ENCODE measurements at regions not wholly inside any gene's neighbourhood (a gene's known extent, or its start where the extent isn't known, plus 50 kb on each side); places are given as distances from the start of the nearest gene placed in this dataset.

GRCh38 chr2:67528320-67528719 lies 131.2 kb downstream of the ETAA1 start:
- no peak overlapping the region for H3K27ac Mint-ChIP-seq
- H3K4me3 Mint-ChIP-seq = no peak overlapping the region
- no peaks in the 10 kb centered on the region for H3K9me3 Mint-ChIP-seq
- intact Hi-C loops (cut with micrococcal nuclease) = no loop called here
- H3K36me3 Mint-ChIP-seq (ENCODE audit: low read depth) = no peaks in the 10 kb centered on the region
- H3K4me1 Mint-ChIP-seq (ENCODE audit: low read depth) = no peaks in the 10 kb centered on the region
- no peak for DNase-seq (ENCODE audit: low spot score)
- no peaks in the 10 kb centered on the region for H3K27me3 Mint-ChIP-seq (ENCODE audit: insufficient read depth)

GRCh38 chr2:67532387-67532786 lies 135.3 kb downstream of the ETAA1 start:
- Mint-ChIP-seq H3K27me3 (ENCODE audit: insufficient read depth) (no peaks in the 10 kb centered on the region), H3K4me3 (no peak overlapping the region), H3K9me3 (no peaks in the 10 kb centered on the region), H3K27ac (no peak overlapping the region), H3K4me1 (ENCODE audit: low read depth) (no peaks in the 10 kb centered on the region), H3K36me3 (ENCODE audit: low read depth) (no peaks in the 10 kb centered on the region)
- intact Hi-C loops (cut with micrococcal nuclease) = no loop called here
- DNase-seq (ENCODE audit: low spot score) = no peak

- Mint-ChIP-seq H3K4me3 (no peak overlapping the region), H3K4me1 (ENCODE audit: low read depth) (no peaks in the 10 kb centered on the region), H3K9me3 (peaks cover 7% of the 10 kb centered on the region), H3K27ac (no peak overlapping the region), H3K27me3 (ENCODE audit: insufficient read depth) (no peaks in the 10 kb centered on the region), H3K36me3 (ENCODE audit: low read depth) (no peaks in the 10 kb centered on the region)
- intact Hi-C loops (cut with micrococcal nuclease) = no loop called here
- no peak for DNase-seq (ENCODE audit: low spot score)
Observed at GRCh38 chr2:67534745-67535144, 137.6 kb downstream of the ETAA1 start.

GRCh38 chr2:67540962-67541361 lies 143.8 kb downstream of the ETAA1 start:
- Mint-ChIP-seq H3K9me3 (peaks cover 10% of the 10 kb centered on the region), H3K27ac (no peak overlapping the region), H3K4me1 (ENCODE audit: low read depth) (no peaks in the 10 kb centered on the region), H3K4me3 (no peak overlapping the region), H3K27me3 (ENCODE audit: insufficient read depth) (no peaks in the 10 kb centered on the region), H3K36me3 (ENCODE audit: low read depth) (no peaks in the 10 kb centered on the region)
- no peak for DNase-seq (ENCODE audit: low spot score)
- intact Hi-C loops (cut with micrococcal nuclease) = no loop called here

GRCh38 chr2:67544286-67544685 lies 147.2 kb downstream of the ETAA1 start:
- intact Hi-C loops (cut with micrococcal nuclease) = no loop called here
- peaks cover 15% of the 10 kb centered on the region for H3K9me3 Mint-ChIP-seq
- no peak for DNase-seq (ENCODE audit: low spot score)
- no peaks in the 10 kb centered on the region for H3K27me3 Mint-ChIP-seq (ENCODE audit: insufficient read depth)
- H3K36me3 Mint-ChIP-seq (ENCODE audit: low read depth) = no peaks in the 10 kb centered on the region
- H3K4me3 Mint-ChIP-seq = no peak overlapping the region
- H3K27ac Mint-ChIP-seq = no peak overlapping the region
- no peaks in the 10 kb centered on the region for H3K4me1 Mint-ChIP-seq (ENCODE audit: low read depth)

GRCh38 chr2:67548317-67549201 lies 151.4 kb downstream of the ETAA1 start:
- DNase-seq (ENCODE audit: low spot score) = no peak
- H3K4me1 Mint-ChIP-seq (ENCODE audit: low read depth) = no peaks in the 10 kb centered on the region
- no peaks in the 10 kb centered on the region for H3K36me3 Mint-ChIP-seq (ENCODE audit: low read depth)
- intact Hi-C loops (cut with micrococcal nuclease) = no loop called here
- peaks cover 9% of the 10 kb centered on the region for H3K9me3 Mint-ChIP-seq
- H3K27me3 Mint-ChIP-seq (ENCODE audit: insufficient read depth) = no peaks in the 10 kb centered on the region
- no peak overlapping the region for H3K4me3 Mint-ChIP-seq
- H3K27ac Mint-ChIP-seq = no peak overlapping the region

GRCh38 chr2:67559156-67559555 lies 162.0 kb downstream of the ETAA1 start:
- no peaks in the 10 kb centered on the region for H3K36me3 Mint-ChIP-seq (ENCODE audit: low read depth)
- no peaks in the 10 kb centered on the region for H3K4me1 Mint-ChIP-seq (ENCODE audit: low read depth)
- intact Hi-C loops (cut with micrococcal nuclease) = no loop called here
- no peak overlapping the region for H3K4me3 Mint-ChIP-seq
- H3K27me3 Mint-ChIP-seq (ENCODE audit: insufficient read depth) = no peaks in the 10 kb centered on the region
- no peak for DNase-seq (ENCODE audit: low spot score)
- H3K9me3 Mint-ChIP-seq = no peaks in the 10 kb centered on the region
- no peak overlapping the region for H3K27ac Mint-ChIP-seq

GRCh38 chr2:67560771-67561456 lies 163.8 kb downstream of the ETAA1 start:
- no peaks in the 10 kb centered on the region for H3K4me1 Mint-ChIP-seq (ENCODE audit: low read depth)
- no peaks in the 10 kb centered on the region for H3K27me3 Mint-ChIP-seq (ENCODE audit: insufficient read depth)
- intact Hi-C loops (cut with micrococcal nuclease) = no loop called here
- H3K9me3 Mint-ChIP-seq = no peaks in the 10 kb centered on the region
- H3K27ac Mint-ChIP-seq = no peak overlapping the region
- no peaks in the 10 kb centered on the region for H3K36me3 Mint-ChIP-seq (ENCODE audit: low read depth)
- no peak for DNase-seq (ENCODE audit: low spot score)
- H3K4me3 Mint-ChIP-seq = no peak overlapping the region

- no peaks in the 10 kb centered on the region for H3K27me3 Mint-ChIP-seq (ENCODE audit: insufficient read depth)
- intact Hi-C loops (cut with micrococcal nuclease) = no loop called here
- no peak overlapping the region for H3K27ac Mint-ChIP-seq
- no peaks in the 10 kb centered on the region for H3K36me3 Mint-ChIP-seq (ENCODE audit: low read depth)
- H3K9me3 Mint-ChIP-seq = no peaks in the 10 kb centered on the region
- no peak for DNase-seq (ENCODE audit: low spot score)
- H3K4me3 Mint-ChIP-seq = no peak overlapping the region
- no peaks in the 10 kb centered on the region for H3K4me1 Mint-ChIP-seq (ENCODE audit: low read depth)
Observed at GRCh38 chr2:67561457-67561965, 164.4 kb downstream of the ETAA1 start.

GRCh38 chr2:67564076-67564475 lies 166.9 kb downstream of the ETAA1 start:
- intact Hi-C loops (cut with micrococcal nuclease) = no loop called here
- no peaks in the 10 kb centered on the region for H3K9me3 Mint-ChIP-seq
- H3K4me1 Mint-ChIP-seq (ENCODE audit: low read depth) = no peaks in the 10 kb centered on the region
- no peak overlapping the region for H3K4me3 Mint-ChIP-seq
- DNase-seq (ENCODE audit: low spot score) = no peak
- no peaks in the 10 kb centered on the region for H3K27me3 Mint-ChIP-seq (ENCODE audit: insufficient read depth)
- H3K36me3 Mint-ChIP-seq (ENCODE audit: low read depth) = no peaks in the 10 kb centered on the region
- no peak overlapping the region for H3K27ac Mint-ChIP-seq

GRCh38 chr2:67564626-67565025 lies 167.5 kb downstream of the ETAA1 start:
- no peak for DNase-seq (ENCODE audit: low spot score)
- no peaks in the 10 kb centered on the region for H3K4me1 Mint-ChIP-seq (ENCODE audit: low read depth)
- H3K9me3 Mint-ChIP-seq = no peaks in the 10 kb centered on the region
- no peaks in the 10 kb centered on the region for H3K27me3 Mint-ChIP-seq (ENCODE audit: insufficient read depth)
- no peak overlapping the region for H3K27ac Mint-ChIP-seq
- intact Hi-C loops (cut with micrococcal nuclease) = no loop called here
- H3K4me3 Mint-ChIP-seq = no peak overlapping the region
- no peaks in the 10 kb centered on the region for H3K36me3 Mint-ChIP-seq (ENCODE audit: low read depth)

GRCh38 chr2:67565262-67565661 lies 168.1 kb downstream of the ETAA1 start:
- DNase-seq (ENCODE audit: low spot score) = no peak
- no peaks in the 10 kb centered on the region for H3K27me3 Mint-ChIP-seq (ENCODE audit: insufficient read depth)
- no peaks in the 10 kb centered on the region for H3K4me1 Mint-ChIP-seq (ENCODE audit: low read depth)
- no peak overlapping the region for H3K27ac Mint-ChIP-seq
- no peaks in the 10 kb centered on the region for H3K9me3 Mint-ChIP-seq
- H3K4me3 Mint-ChIP-seq = no peak overlapping the region
- H3K36me3 Mint-ChIP-seq (ENCODE audit: low read depth) = no peaks in the 10 kb centered on the region
- intact Hi-C loops (cut with micrococcal nuclease) = no loop called here

- no peaks in the 10 kb centered on the region for H3K9me3 Mint-ChIP-seq
- intact Hi-C loops (cut with micrococcal nuclease) = no loop called here
- H3K36me3 Mint-ChIP-seq (ENCODE audit: low read depth) = no peaks in the 10 kb centered on the region
Observed at GRCh38 chr2:67565761-67566160, 168.6 kb downstream of the ETAA1 start.

More at GRCh38 chr2:67565761-67566160, 168.6 kb downstream of the ETAA1 start:
- Mint-ChIP-seq H3K27ac (no peak overlapping the region), H3K4me1 (ENCODE audit: low read depth) (no peaks in the 10 kb centered on the region), H3K27me3 (ENCODE audit: insufficient read depth) (no peaks in the 10 kb centered on the region), H3K4me3 (no peak overlapping the region)
- DNase-seq (ENCODE audit: low spot score) = no peak

All from activated T-helper 1 cell treated with anti-CD3 and anti-CD28 coated beads, Interleukin-12 subunit alpha, Interleukin-12 subunit beta, Interleukin-2, Interleukin-4 antibody, amounts not matched to agents 30 ng/mL and 10 ng/mL and 1 ng/mL, durations not matched to agents 14 hours and 24 hours and 36 hours (primary cell).